ENCODE measurements at regions not wholly inside any gene's neighbourhood (a gene's known extent, or its start where the extent isn't known, plus 50 kb on each side); places are given as distances from the start of the nearest gene placed in this dataset.
"Not testable (repeated sequence)": the region's sequence is repeated elsewhere in the genome, so short reads cannot be mapped to it uniquely, and the experiment has no call there.

GRCh38 chr14:45699471-45699870 lies 446.5 kb upstream of the MIS18BP1 start:
- no peak for DNase-seq

GRCh38 chr14:45698462-45699134 lies 445.6 kb upstream of the MIS18BP1 start:
- DNase-seq: no peak

- DNase-seq: no peak
These were observed 433.8 kb upstream of the MIS18BP1 start for GRCh38 chr14:45686771-45687170.

DNA sequence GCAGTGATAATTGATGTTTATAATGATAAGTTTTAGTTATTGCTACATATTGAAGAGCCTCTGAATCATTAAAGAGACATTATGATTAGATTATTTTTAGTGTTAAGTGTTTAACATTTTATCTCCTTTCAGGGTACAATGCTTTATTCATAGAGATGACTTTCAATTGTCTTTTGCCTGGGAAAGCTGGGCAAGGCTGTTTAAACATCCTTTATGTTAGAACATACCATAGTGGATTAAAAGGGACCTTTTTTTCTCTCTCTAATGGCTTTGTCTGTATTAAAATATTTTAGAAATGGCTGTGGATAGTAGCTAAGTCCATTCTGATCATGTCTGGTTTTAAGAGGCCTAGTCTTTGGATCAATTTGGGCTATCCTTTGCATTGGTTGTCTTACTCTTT lies 427.5 kb upstream of the MIS18BP1 start:
- DNase-seq: no peak

DNA sequence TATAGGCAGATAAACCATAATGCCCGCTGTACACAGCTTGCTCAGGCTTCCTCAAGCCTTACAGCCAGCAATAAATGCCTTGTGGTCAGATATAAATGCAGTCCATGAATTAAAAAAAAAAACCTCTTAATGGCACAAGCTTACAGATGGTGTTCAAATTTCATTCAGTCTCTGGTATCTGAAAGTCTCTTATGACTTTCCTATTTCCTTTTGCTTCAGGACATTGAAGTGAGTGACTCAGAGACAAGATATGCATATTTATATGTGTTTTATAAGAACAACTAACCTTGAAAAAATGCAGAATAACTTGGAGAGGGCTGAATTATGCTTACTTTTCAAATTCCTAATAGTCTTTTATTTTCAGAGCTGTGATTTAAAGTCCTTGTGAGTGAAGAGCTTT lies 426.9 kb upstream of the MIS18BP1 start:
- DNase-seq: no peak

DNA sequence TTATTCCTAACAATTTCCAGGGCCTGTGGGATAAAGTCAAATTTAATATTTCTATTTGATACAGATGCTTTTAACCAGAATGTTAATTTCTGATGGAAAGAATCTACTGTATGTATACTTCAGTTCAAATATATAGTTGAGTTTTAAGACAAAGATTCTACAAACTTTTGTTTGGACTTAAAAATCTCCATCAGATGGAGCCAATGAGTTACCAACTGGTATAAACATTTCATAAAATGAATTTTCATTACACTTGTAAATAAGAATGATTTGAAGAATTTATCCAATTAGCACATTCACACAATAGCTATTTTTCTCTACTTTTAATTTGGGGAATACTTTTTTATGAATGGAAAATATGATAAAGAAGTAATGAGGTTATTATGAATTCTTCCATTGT lies 425.2 kb upstream of the MIS18BP1 start:
- DNase-seq: no peak

DNA sequence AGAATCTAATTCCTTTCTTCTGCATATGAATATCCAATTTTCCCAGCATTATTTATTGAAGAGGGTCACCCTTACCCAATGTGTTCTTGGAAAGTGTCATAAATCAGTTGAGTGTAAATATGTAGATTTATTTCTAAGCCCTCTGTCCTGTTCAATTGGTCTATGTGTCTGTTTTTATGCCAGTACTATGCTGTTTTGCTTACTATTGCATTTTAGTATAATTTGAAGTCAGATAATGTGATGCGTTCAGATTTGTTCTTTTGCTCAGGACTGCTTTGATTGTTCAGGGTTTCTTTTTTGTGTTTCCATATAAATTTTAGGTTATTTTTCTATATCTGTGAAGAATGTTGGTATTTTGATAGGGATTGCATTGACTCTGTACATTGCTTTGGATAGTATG lies 420.4 kb upstream of the MIS18BP1 start:
- DNase-seq: no peak

- DNase-seq: no peak
These were observed 411.8 kb upstream of the MIS18BP1 start for GRCh38 chr14:45664668-45665356.

- no peak for DNase-seq
These were observed 405.9 kb upstream of the MIS18BP1 start for GRCh38 chr14:45658917-45659299.

DNA sequence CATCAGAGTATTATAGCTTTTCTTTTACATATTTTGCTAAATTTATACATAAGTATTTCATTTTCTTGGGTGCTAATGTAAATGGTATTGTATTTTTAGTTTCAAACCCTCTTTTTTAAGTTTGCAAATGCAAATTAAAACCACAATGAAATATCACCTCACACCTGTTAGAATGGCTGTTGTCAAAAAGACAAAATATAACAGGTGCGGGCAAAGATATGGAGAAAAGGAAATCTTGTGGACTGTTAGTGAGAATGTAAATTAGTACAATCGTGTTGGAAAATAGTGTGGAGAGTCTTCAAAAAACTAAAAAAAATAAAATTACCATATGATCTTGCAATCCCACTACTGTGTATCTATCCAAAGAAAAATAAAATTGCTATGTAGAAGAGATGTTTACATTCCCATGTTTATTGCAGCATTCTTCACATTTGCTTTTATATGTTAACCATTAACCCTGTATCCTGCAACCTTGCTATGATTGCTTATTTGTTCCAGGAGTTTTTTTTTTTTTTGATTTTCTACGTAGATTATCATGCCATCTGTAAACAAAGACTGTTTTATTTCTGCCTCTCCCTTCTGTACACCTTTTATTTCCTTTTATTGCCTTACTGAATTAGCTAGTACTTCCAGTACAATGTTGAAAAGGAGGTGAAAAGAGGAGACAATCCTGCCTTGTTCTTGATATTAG lies 405.4 kb upstream of the MIS18BP1 start:
- DNase-seq: no peak

GRCh38 chr14:45651890-45652289 lies 398.9 kb upstream of the MIS18BP1 start:
- DNase-seq: no peak

DNA sequence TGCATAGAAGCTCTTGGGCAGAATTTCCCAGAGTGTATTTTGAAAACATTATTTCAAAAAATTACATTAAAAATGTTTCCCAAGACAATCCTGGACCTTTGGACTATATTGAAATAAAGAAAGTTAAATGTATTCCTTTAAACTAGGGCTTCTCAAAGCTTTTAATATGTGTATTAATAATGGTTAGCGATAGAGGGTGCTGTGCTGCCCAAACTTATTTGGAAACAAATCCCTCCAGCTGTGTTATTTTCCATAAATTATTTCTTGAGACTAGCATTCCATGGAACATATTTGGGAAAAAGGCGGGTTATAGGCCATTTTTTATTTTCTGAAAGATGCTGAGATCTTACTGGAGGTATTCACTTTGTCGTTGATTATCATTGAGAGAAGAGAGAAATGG lies 397.8 kb upstream of the MIS18BP1 start:
- DNase-seq: no peak

DNA sequence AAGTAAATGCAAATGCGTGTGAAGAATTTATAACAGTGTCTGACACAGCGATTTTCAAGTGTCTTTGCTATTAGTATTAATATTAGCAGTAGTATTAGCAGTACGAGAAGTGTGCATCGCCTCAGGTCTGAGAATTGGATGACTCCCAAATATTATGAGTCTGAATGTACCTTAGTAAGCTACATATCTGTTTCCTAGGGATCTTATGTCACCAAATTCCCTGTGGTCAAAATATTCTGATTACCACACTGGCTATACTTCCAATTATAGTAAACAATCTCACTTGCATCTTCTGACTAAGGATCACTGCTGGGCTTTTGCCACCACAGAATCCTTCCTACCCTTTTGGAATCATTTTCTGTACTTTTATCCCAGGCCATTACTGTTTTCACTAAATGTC lies 396.0 kb upstream of the MIS18BP1 start:
- no peak for DNase-seq

GRCh38 chr14:45641541-45641940 lies 388.5 kb upstream of the MIS18BP1 start:
- no peak for DNase-seq

DNA sequence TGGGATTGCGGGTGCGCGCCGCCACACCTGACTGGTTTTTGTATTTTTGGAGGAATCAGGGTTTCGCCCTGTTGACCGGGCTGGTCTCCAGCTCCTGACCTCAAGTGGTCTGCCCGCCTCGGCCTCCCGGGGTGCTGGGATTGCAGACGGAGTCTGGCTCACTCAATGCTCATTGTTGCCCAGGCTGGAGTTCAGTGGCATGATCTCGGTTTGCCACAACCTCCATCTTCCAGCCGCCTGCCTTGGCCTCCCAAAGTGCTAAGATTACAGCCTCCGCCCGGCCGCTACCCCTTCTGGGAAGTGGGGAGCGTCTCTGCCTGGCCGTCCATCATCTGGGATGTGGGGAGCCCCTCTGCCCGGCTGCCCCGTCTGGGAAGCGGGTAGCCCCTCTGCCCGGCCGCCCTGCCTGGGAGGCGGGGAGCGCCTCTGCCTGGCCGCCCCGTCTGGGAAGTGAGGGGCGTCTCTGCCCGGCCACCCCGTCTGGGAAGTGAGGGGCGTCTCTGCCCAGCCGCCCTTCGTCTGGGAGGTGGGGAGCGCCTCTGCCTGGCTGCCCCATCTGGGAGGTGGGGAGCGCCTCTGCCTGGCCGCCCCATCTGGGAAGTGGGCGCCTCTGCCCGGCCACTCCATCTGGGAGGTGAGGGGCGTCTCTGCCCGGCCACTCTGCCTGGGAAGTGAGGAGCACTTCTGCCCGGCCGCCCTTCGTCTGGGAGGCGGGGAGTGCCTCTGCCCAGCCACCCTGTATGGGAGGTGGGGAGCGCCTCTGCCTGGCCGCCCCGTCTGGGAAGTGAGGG lies 381.8 kb upstream of the MIS18BP1 start:
- DNase-seq: not testable (repeated sequence)

DNA sequence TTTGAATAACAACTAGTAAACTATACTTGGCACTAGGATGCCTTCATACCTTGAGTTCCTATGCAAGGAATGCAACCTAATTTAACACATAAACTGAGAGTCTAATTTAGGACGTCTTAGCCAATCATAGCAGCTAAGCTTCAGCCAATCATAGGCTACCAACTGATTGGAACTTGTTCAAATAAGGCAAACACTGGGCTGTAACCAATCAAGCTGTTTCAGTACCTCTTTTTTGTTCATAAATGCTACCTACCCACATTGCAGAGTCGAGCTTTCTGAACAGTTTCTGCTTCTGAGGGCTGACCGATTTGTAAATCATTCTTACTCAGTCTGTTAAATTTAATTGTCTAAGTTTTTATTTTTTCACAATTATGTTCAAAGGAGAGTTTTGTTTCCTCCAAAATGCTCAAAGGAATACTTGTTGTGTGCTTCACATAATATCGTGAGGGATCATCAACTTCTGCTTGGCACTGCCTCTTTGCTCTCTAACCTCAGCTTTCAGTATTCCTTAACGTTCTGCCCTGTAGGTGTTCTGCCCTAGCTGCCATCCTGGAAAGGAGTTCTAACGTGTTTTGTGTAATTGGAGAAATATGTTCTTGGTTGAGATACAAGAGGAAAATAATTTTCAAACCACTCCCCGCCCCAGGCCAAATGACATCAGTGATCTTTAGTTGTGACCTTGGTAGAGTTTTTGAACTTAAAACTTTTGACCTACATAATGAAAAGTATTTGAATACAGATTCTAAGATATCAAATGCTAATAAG lies 380.4 kb upstream of the MIS18BP1 start:
- no peak for DNase-seq

GRCh38 chr14:45621731-45622130 lies 368.7 kb upstream of the MIS18BP1 start:
- no peak for DNase-seq

DNA sequence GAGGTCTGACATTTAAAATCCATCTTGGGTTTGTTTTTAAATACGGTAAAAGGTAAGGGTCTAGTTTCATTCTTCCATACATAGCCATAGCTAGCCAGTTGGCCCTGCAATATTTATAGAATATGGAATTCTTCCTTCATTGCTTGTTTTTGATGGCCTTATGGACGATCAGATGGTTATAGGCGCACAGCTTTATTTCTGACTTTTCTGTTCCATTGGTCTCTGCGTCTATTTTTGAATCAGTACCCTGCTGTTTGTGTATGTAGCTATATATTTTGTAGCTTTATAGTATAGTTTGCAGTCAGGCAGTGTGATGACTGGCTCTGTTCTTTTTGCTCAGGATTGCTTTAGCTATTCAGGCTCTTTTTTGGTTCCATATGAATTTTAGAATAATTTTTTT lies 366.8 kb upstream of the MIS18BP1 start:
- no peak for DNase-seq

- DNase-seq: peak; percentile 31
These were observed 357.3 kb upstream of the MIS18BP1 start for GRCh38 chr14:45610318-45610717.

DNA sequence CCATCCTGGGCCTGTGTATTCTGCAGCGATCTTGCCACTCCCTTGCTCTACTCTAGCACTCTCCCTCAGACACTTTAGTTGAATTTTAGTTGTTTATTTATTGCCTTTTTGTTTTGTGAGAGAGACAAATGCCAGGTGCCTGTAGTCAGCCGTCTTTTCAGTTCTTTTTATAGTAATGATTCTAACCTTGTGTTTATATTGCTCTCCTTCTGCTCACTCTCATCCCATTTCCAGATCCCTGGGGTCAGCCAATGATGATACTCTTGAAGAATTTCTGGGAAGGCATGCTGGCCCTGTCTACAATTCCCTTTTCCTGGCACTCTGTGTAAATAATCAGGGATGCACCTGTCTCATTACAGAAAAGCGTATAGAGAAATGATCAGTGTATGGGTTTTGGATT lies 334.1 kb upstream of the MIS18BP1 start:
- DNase-seq: no peak

DNA sequence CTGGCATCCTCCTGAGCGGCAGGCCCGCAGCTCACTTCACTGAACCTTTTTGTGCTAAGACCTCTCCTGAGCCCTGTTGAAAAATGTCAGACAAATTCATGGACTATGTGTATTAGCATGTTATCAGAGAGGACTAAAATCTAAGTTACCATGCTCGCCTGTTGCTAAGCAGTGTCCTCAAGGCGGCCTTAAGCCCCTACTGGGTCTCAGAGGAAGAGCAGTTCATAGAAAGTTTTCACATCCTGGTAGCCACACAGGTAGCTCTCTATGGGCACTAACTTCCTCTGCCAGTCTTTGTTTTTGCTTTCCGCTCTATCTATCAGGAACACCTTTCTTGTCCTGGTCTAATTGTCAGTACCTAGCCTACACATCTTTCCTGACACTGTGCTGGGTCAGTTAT lies 306.6 kb upstream of the MIS18BP1 start:
- no peak for DNase-seq

GRCh38 chr14:45558183-45558582 lies 305.2 kb upstream of the MIS18BP1 start:
- DNase-seq: no peak

GRCh38 chr14:45553981-45554380 lies 301.0 kb upstream of the MIS18BP1 start:
- peak; percentile 14 for DNase-seq

Measured in DMS153 (cell line).